Activated CD8-positive, alpha-beta memory T cell treated with anti-CD3 and anti-CD28 coated beads, Interleukin-2, amount 10 ng/mL, durations not matched to agents 7 days and 5 days (primary cell): ENCODE measurements at regions not wholly inside any gene's neighbourhood (a gene's known extent, or its start where the extent isn't known, plus 50 kb on each side); places are given as distances from the start of the nearest gene placed in this dataset.

ENCODE experiments used
- ATAC-seq: fragments of 150-1000 bp; cut with Tn5 transposase; one replicate; pipeline ENCODE4 v1.10.0; 2021; ENCODE audit warnings: moderate library complexity
- CTCF ChIA-PET: fragments of 350-600 bp; sonication (Branson Sonifier 250); formaldehyde crosslinking; loops from one replicate; lab custom pipeline; 2021; ENCODE audit warnings: antibody characterized with exemption; lab: Charles Lee
- DNase-seq: peaks from one replicate; pipeline ENCODE4 v3.0.0-alpha.2; 2020
- H3K27ac Mint-ChIP-seq: one replicate; pipeline ENCODE4 v1.8.0; 2021; ENCODE audit warnings: mild to moderate bottlenecking, mixed read lengths
- H3K27me3 Mint-ChIP-seq: one replicate; pipeline ENCODE4 v1.8.0; 2021; ENCODE audit warnings: mixed read lengths
- H3K36me3 Mint-ChIP-seq: one replicate; pipeline ENCODE4 v1.8.0; 2021; ENCODE audit warnings: mild to moderate bottlenecking, mixed read lengths
- H3K4me1 Mint-ChIP-seq: one replicate; pipeline ENCODE4 v1.8.0; 2021; ENCODE audit warnings: mixed read lengths
- H3K4me3 Mint-ChIP-seq: one replicate; pipeline ENCODE4 v1.8.0; 2021; ENCODE audit warnings: mild to moderate bottlenecking, moderate library complexity, mixed read lengths
- H3K9me3 Mint-ChIP-seq: one replicate; pipeline ENCODE4 v1.8.0; 2022; ENCODE audit warnings: low read depth, mixed read lengths

GRCh38 chr15:38890194-38890593, 325.6 kb upstream of the RASGRP1 start:
- Mint-ChIP-seq H3K27ac (no peak overlapping the region), H3K27me3 (peaks cover 4% of the 10 kb centered on the region), H3K4me3 (no peak overlapping the region), H3K9me3 (no peaks in the 10 kb centered on the region), H3K4me1 (no peaks in the 10 kb centered on the region), H3K36me3 (no peaks in the 10 kb centered on the region)
- CTCF ChIA-PET: no interaction called here
- DNase-seq (no peak), ATAC-seq (no peak)

DNA sequence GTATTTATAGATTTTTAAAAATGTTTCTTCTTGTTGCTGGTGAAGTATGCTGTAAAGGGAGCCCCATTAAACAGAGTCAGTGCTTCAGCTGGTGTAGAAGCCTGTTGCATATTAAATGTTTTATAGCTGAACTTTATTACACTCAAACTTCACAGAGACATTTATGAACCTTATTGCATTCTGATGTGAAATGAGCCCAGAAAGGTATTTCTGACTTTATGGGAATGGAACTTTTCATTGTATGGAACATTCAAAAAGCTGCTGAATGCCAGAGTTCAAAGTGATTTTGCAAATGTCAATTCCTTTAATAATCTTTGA, 329.3 kb upstream of the RASGRP1 start:
- DNase-seq (no peak), ATAC-seq (no peak)
- H3K27me3 Mint-ChIP-seq: peaks cover 3% of the 10 kb centered on the region
- H3K9me3 Mint-ChIP-seq: no peaks in the 10 kb centered on the region
- no peaks in the 10 kb centered on the region for H3K36me3 Mint-ChIP-seq
- no peak overlapping the region for H3K27ac Mint-ChIP-seq
- CTCF ChIA-PET: no interaction called here
- H3K4me1 Mint-ChIP-seq: no peaks in the 10 kb centered on the region
- no peak overlapping the region for H3K4me3 Mint-ChIP-seq

GRCh38 chr15:38894243-38894948, 329.8 kb upstream of the RASGRP1 start:
- Mint-ChIP-seq H3K36me3 (no peaks in the 10 kb centered on the region), H3K27me3 (peaks cover 3% of the 10 kb centered on the region), H3K4me3 (no peak overlapping the region), H3K4me1 (no peaks in the 10 kb centered on the region), H3K27ac (no peak overlapping the region), H3K9me3 (no peaks in the 10 kb centered on the region)
- ATAC-seq: no peak
- CTCF ChIA-PET: no interaction called here
- no peak for DNase-seq

GRCh38 chr15:38895326-38896255, 331.0 kb upstream of the RASGRP1 start:
- Mint-ChIP-seq H3K4me1 (no peaks in the 10 kb centered on the region), H3K27ac (no peak overlapping the region), H3K9me3 (no peaks in the 10 kb centered on the region), H3K36me3 (no peaks in the 10 kb centered on the region), H3K4me3 (no peak overlapping the region), H3K27me3 (peaks cover 3% of the 10 kb centered on the region)
- DNase-seq: no peak
- CTCF ChIA-PET: interaction anchor here (0.6 kb wide), 1 partner anchor 1553 kb away, joined by 3 read pairs; no protein-coding TSS in a partner anchor
- ATAC-seq: no peak

GRCh38 chr15:38896647-38897046, 332.0 kb upstream of the RASGRP1 start:
- Mint-ChIP-seq H3K27ac (no peak overlapping the region), H3K36me3 (no peaks in the 10 kb centered on the region), H3K4me3 (no peak overlapping the region), H3K4me1 (no peaks in the 10 kb centered on the region), H3K27me3 (peaks cover 3% of the 10 kb centered on the region), H3K9me3 (no peaks in the 10 kb centered on the region)
- CTCF ChIA-PET: no interaction called here
- ATAC-seq (no peak), DNase-seq (no peak)

DNA sequence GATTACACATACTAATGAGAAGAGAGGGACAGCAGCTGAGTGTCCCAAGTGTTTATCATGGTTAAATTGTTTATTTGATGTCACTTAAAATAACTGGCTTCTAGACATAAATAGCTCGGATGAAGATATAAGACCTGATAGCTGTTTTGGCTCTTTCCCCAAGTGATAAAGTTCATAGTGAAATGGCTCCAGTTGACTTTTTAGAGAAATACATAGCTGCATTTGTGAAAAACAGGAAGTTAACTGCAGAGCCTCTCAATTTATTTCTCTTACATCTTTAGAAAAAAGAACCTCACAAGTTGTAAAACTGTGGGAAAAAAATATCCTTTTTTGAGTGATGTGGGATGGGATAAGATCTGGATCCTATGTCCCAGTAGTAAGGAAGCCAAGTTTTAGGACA, 332.9 kb upstream of the RASGRP1 start:
- peaks cover 3% of the 10 kb centered on the region for H3K27me3 Mint-ChIP-seq
- CTCF ChIA-PET: no interaction called here
- no peak overlapping the region for H3K4me3 Mint-ChIP-seq
- no peak for ATAC-seq
- no peak overlapping the region for H3K27ac Mint-ChIP-seq
- H3K36me3 Mint-ChIP-seq: no peaks in the 10 kb centered on the region
- no peak for DNase-seq
- H3K4me1 Mint-ChIP-seq: no peaks in the 10 kb centered on the region
- H3K9me3 Mint-ChIP-seq: no peaks in the 10 kb centered on the region

DNA sequence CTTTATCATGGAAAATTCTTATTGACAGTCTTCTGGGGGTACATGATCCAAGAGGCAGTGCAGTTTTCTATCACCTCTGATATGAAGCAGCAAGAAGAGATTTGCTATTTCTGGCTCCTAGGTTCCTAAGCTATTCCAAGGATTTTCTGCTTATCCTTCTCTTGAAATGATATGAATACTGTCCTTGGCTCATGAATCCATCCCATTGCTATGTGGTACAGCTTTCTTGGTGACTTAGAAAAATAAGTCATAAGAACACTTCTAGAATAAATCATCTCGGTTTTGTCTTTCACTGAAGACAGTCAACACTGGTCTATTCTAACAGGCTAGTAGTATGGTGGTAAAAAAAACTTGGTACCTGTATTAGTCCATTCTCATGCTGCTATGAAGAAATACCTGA, 333.6 kb upstream of the RASGRP1 start:
- no peaks in the 10 kb centered on the region for H3K9me3 Mint-ChIP-seq
- ATAC-seq: no peak
- H3K4me3 Mint-ChIP-seq: no peak overlapping the region
- H3K27me3 Mint-ChIP-seq: peaks cover 3% of the 10 kb centered on the region
- H3K4me1 Mint-ChIP-seq: no peaks in the 10 kb centered on the region
- no peak overlapping the region for H3K27ac Mint-ChIP-seq
- CTCF ChIA-PET: no interaction called here
- DNase-seq: no peak
- no peaks in the 10 kb centered on the region for H3K36me3 Mint-ChIP-seq

DNA sequence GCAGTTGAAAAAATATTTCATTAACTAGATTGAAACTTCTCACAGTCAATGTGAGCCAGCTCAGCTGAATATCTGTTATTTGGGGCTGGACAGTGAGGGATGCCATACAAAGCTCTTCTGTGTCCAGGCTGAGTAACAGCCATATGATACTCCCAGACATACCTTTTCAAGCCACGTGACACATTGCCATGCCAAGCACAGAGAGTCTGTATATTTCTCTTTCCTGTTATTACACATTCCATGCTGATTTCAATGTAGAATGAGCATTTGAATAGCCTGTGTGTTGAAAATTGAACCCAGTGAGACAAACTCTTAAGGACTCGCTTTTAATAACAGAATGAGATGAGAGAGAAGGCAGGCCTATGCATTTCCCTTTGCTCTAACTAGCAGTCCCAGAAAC, 334.7 kb upstream of the RASGRP1 start:
- Mint-ChIP-seq H3K9me3 (no peaks in the 10 kb centered on the region), H3K27ac (no peak overlapping the region), H3K36me3 (peaks cover 2% of the 10 kb centered on the region), H3K27me3 (peaks cover 5% of the 10 kb centered on the region), H3K4me3 (no peak overlapping the region), H3K4me1 (no peaks in the 10 kb centered on the region)
- CTCF ChIA-PET: no interaction called here
- DNase-seq (no peak), ATAC-seq (no peak)

GRCh38 chr15:38904298-38904697, 339.7 kb upstream of the RASGRP1 start:
- H3K4me3 Mint-ChIP-seq: no peak overlapping the region
- CTCF ChIA-PET: no interaction called here

DNA sequence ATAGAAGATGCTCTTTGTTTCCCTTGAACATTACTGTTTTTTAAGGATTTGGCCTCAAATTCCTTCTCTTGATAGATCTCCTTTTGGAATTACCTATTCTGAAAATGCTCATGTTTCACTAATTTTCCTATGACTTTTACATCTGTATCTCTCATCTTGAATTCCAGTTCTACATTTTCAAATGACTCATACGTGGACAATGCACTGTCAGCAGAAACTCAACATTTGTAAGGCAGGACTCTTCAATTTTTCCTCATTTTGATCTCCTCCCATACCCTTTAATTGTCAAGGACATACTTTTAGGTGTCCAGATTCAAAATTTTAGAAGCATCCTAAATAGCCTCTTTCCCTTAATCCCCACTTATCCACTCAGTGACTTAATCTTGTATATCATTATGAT, 341.0 kb upstream of the RASGRP1 start:
- CTCF ChIA-PET: no interaction called here

More at GRCh38 chr15:38904298-38904697, 339.7 kb upstream of the RASGRP1 start:
- H3K27me3 Mint-ChIP-seq: peaks cover 24% of the 10 kb centered on the region
- H3K36me3 Mint-ChIP-seq: peaks cover 5% of the 10 kb centered on the region
- H3K4me1 Mint-ChIP-seq: no peaks in the 10 kb centered on the region
- ATAC-seq (no peak), DNase-seq (no peak)
- H3K9me3 Mint-ChIP-seq: no peaks in the 10 kb centered on the region
- H3K27ac Mint-ChIP-seq: no peak overlapping the region

DNA sequence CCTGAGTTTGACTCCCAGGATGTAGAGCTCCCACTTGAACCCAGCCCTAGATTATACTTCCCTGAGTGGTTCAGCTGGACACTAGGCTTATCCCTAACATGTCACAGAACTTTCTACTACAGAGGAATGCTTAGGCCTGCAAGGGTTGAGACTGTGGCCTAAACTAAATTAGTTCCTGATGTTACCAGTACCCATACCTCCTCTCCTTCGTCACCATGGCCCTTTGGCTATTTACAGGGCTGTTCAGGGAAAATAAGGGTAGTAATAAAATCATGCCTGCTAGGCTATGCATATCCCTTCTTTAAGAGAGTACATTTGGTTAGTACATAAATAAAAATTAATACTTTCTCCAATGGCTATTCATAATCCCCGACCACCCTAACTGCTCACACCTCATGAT, 356.4 kb upstream of the RASGRP1 start:
- CTCF ChIA-PET: no interaction called here
- no peak overlapping the region for H3K27ac Mint-ChIP-seq

More for the DNA sequence above, 341.0 kb upstream of the RASGRP1 start:
- ATAC-seq (no peak), DNase-seq (no peak)
- H3K4me3 Mint-ChIP-seq: no peak overlapping the region
- H3K27me3 Mint-ChIP-seq: peaks cover 34% of the 10 kb centered on the region
- peaks cover 5% of the 10 kb centered on the region for H3K36me3 Mint-ChIP-seq
- no peaks in the 10 kb centered on the region for H3K4me1 Mint-ChIP-seq
- H3K9me3 Mint-ChIP-seq: no peaks in the 10 kb centered on the region
- no peak overlapping the region for H3K27ac Mint-ChIP-seq

GRCh38 chr15:38921471-38921870, 356.9 kb upstream of the RASGRP1 start:
- no peak for ATAC-seq
- no peak overlapping the region for H3K4me3 Mint-ChIP-seq
- H3K27ac Mint-ChIP-seq: no peak overlapping the region
- DNase-seq: no peak
- peaks cover 1% of the 10 kb centered on the region for H3K36me3 Mint-ChIP-seq
- CTCF ChIA-PET: no interaction called here
- H3K27me3 Mint-ChIP-seq: peaks cover 2% of the 10 kb centered on the region
- H3K4me1 Mint-ChIP-seq: no peaks in the 10 kb centered on the region
- no peaks in the 10 kb centered on the region for H3K9me3 Mint-ChIP-seq

More for the DNA sequence above, 356.4 kb upstream of the RASGRP1 start:
- peaks cover 2% of the 10 kb centered on the region for H3K27me3 Mint-ChIP-seq
- no peaks in the 10 kb centered on the region for H3K9me3 Mint-ChIP-seq
- ATAC-seq: no peak
- no peaks in the 10 kb centered on the region for H3K4me1 Mint-ChIP-seq
- H3K4me3 Mint-ChIP-seq: no peak overlapping the region
- peaks cover 1% of the 10 kb centered on the region for H3K36me3 Mint-ChIP-seq
- DNase-seq: no peak

DNA sequence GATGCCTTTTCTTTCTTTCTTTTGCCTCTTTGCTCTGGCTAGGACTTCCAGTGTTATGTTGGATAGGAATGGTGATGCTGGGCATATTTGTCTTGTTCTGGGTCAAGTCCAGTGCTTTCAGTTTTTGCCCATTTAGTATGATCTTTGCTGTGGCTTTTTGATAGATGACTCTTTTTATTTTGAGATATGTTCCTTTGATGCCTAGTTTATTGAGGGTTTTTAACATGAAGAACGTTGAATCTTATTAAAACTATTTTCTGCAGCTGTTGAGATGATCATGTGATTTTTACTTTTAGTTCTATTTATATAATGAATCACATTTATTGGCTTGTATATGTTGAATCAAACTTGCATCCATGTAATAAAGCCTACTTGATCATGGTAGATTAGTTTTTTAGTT, 363.8 kb upstream of the RASGRP1 start:
- CTCF ChIA-PET: no interaction called here
- no peaks in the 10 kb centered on the region for H3K9me3 Mint-ChIP-seq
- no peak overlapping the region for H3K4me3 Mint-ChIP-seq
- ATAC-seq: no peak
- H3K27ac Mint-ChIP-seq: no peak overlapping the region
- no peaks in the 10 kb centered on the region for H3K36me3 Mint-ChIP-seq
- no peaks in the 10 kb centered on the region for H3K4me1 Mint-ChIP-seq
- DNase-seq: no peak
- peaks cover 3% of the 10 kb centered on the region for H3K27me3 Mint-ChIP-seq
